ENCODE measurements at regions not wholly inside any gene's neighbourhood (a gene's known extent, or its start where the extent isn't known, plus 50 kb on each side); places are given as distances from the start of the nearest gene placed in this dataset.
A peak's percentile ranks its signal among the peaks of the same experiment; 100 is the strongest.

DNA sequence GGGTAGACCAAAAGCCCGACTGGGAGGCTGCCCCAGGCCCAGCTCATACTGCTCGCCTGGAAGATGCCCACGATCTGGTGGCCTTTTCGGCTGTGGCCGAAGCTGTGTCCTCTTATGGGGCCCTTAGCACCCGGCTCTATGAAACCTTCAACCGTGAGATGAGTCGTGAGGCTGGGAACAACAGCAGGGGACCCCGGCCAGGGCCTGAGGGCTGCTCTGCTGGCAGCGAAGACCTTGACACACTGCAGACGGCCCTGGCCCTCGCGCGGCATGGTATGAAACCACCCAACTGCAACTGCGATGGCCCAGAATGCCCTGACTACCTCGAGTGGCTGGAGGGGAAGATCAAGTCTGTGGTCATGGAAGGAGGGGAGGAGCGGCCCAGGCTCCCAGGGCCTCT, 61.7 kb downstream of the TET3 start:
- Histone ChIP-seq H3K36me3 (ENCODE audit: control insufficient read depth, insufficient read depth, low read length) (peaks cover 37% of the 10 kb centered on the region), H3K4me3 (ENCODE audit: low read length) (no peak overlapping the region), H3K4me1 (ENCODE audit: control insufficient read depth, insufficient read depth, low read length) (peaks cover 23% of the 10 kb centered on the region), H3K9me3 (ENCODE audit: control insufficient read depth, low read depth, low read length) (no peaks in the 10 kb centered on the region), H3K27ac (ENCODE audit: low read length) (no peak overlapping the region), H3K27me3 (ENCODE audit: control insufficient read depth, insufficient read depth, low read length) (no peaks in the 10 kb centered on the region)
- no peak for DNase-seq
- WGBS (ENCODE audit: insufficient coverage, low lambda C conversion rate) = no CpG with 5 or more reads among the region's 17 CpGs

DNA sequence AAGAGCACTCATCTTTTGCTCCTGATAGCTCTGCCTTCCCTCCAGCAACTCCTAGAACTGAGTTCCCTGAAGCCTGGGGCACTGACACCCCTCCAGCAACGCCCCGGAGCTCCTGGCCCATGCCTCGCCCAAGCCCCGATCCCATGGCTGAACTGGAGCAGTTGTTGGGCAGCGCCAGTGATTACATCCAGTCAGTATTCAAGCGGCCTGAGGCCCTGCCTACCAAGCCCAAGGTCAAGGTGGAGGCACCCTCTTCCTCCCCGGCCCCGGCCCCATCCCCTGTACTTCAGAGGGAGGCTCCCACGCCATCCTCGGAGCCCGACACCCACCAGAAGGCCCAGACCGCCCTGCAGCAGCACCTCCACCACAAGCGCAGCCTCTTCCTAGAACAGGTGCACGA, 62.4 kb downstream of the TET3 start:
- Histone ChIP-seq H3K9me3 (ENCODE audit: control insufficient read depth, low read depth, low read length) (no peaks in the 10 kb centered on the region), H3K36me3 (ENCODE audit: control insufficient read depth, insufficient read depth, low read length) (peaks cover 37% of the 10 kb centered on the region), H3K4me3 (ENCODE audit: low read length) (no peak overlapping the region), H3K27ac (ENCODE audit: low read length) (no peak overlapping the region), H3K4me1 (ENCODE audit: control insufficient read depth, insufficient read depth, low read length) (peaks cover 23% of the 10 kb centered on the region), H3K27me3 (ENCODE audit: control insufficient read depth, insufficient read depth, low read length) (no peaks in the 10 kb centered on the region)
- WGBS (ENCODE audit: insufficient coverage, low lambda C conversion rate) = no CpG with 5 or more reads among the region's 14 CpGs
- no peak for DNase-seq

- Histone ChIP-seq H3K36me3 (ENCODE audit: control insufficient read depth, insufficient read depth, low read length) (peaks cover 37% of the 10 kb centered on the region), H3K27me3 (ENCODE audit: control insufficient read depth, insufficient read depth, low read length) (no peaks in the 10 kb centered on the region), H3K9me3 (ENCODE audit: control insufficient read depth, low read depth, low read length) (no peaks in the 10 kb centered on the region), H3K4me1 (ENCODE audit: control insufficient read depth, insufficient read depth, low read length) (peaks cover 16% of the 10 kb centered on the region), H3K4me3 (ENCODE audit: low read length) (no peak overlapping the region), H3K27ac (ENCODE audit: low read length) (no peak overlapping the region)
- no CpG with 5 or more reads among the region's 7 CpGs for WGBS (ENCODE audit: insufficient coverage, low lambda C conversion rate)
- DNase-seq = no peak
These were observed 63.4 kb downstream of the TET3 start for GRCh38 chr2:74048147-74048546.

- Histone ChIP-seq H3K36me3 (ENCODE audit: control insufficient read depth, insufficient read depth, low read length) (peaks cover 37% of the 10 kb centered on the region), H3K4me1 (ENCODE audit: control insufficient read depth, insufficient read depth, low read length) (peaks cover 9% of the 10 kb centered on the region), H3K4me3 (ENCODE audit: low read length) (no peak overlapping the region), H3K27ac (ENCODE audit: low read length) (no peak overlapping the region), H3K27me3 (ENCODE audit: control insufficient read depth, insufficient read depth, low read length) (no peaks in the 10 kb centered on the region), H3K9me3 (ENCODE audit: control insufficient read depth, low read depth, low read length) (no peaks in the 10 kb centered on the region)
- no peak for DNase-seq
- no CpG with 5 or more reads among the region's 9 CpGs for WGBS (ENCODE audit: insufficient coverage, low lambda C conversion rate)
These were observed 64.3 kb downstream of the TET3 start for GRCh38 chr2:74048843-74049519.

GRCh38 chr2:74050151-74050550, 65.4 kb downstream of the TET3 start:
- no peaks in the 10 kb centered on the region for H3K9me3 ChIP-seq (ENCODE audit: control insufficient read depth, low read depth, low read length)
- peak; percentile 66 to 72 for DNase-seq
- WGBS (ENCODE audit: insufficient coverage, low lambda C conversion rate) = no CpG with 5 or more reads among the region's 5 CpGs
- H3K36me3 ChIP-seq (ENCODE audit: control insufficient read depth, insufficient read depth, low read length) = peaks cover 37% of the 10 kb centered on the region
- H3K4me3 ChIP-seq (ENCODE audit: low read length) = no peak overlapping the region
- H3K4me1 ChIP-seq (ENCODE audit: control insufficient read depth, insufficient read depth, low read length) = peaks cover 9% of the 10 kb centered on the region
- H3K27me3 ChIP-seq (ENCODE audit: control insufficient read depth, insufficient read depth, low read length) = no peaks in the 10 kb centered on the region
- no peak overlapping the region for H3K27ac ChIP-seq (ENCODE audit: low read length)

GRCh38 chr2:74051504-74051903, 66.8 kb downstream of the TET3 start:
- H3K9me3 ChIP-seq (ENCODE audit: control insufficient read depth, low read depth, low read length) = no peaks in the 10 kb centered on the region
- H3K27ac ChIP-seq (ENCODE audit: low read length) = no peak overlapping the region
- no peaks in the 10 kb centered on the region for H3K27me3 ChIP-seq (ENCODE audit: control insufficient read depth, insufficient read depth, low read length)
- H3K4me1 ChIP-seq (ENCODE audit: control insufficient read depth, insufficient read depth, low read length) = peaks cover 9% of the 10 kb centered on the region
- no peak for DNase-seq
- peaks cover 31% of the 10 kb centered on the region for H3K36me3 ChIP-seq (ENCODE audit: control insufficient read depth, insufficient read depth, low read length)
- H3K4me3 ChIP-seq (ENCODE audit: low read length) = no peak overlapping the region
- no CpG with 5 or more reads among the region's 1 CpG for WGBS (ENCODE audit: insufficient coverage, low lambda C conversion rate)

DNA sequence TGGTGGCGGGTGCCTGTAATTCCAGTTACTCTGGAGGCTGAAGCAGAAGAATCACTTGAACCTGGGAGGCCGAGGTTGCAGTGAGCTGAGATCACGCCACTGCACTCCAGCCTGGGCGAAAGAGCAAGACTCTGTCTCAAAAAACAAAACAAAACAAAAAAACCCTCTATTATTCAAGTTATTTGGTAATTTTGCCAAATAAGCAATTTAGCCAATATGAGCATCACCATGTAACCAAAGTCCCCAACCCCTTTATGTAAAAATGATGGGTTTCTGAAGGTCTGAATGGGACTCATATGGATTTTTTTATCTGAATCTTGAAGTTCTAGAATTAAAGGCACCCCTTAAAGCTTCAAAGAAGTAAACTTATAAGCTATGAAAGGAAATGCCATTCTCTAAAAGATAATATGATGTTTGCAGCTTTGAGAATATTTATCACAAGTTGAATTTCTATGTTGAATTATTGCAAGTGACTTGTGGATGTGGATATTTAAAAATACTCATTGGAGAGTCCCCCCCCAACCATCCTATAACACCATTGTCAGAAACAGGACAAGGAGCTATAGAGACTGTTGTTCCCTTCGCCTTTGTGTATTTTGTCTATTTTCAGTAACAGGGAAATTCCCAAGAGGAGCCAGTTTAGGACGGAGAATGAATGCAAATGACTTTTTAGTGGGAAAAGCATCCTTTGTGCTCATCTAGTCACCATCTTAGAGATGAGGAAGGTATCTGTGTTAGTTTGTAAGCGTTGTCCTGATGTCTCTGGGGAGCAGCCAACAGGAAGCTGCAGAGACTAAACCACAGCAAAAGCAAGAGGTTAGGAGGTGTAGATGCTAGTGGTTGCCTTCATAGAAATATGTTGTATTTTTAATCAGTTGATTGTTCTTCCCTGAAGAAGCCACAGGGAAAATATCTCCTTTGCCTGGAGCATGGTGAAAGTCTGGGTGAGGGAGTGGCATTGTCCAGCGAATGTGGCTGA, 68.3 kb downstream of the TET3 start:
- Histone ChIP-seq H3K4me3 (ENCODE audit: low read length) (no peak overlapping the region), H3K9me3 (ENCODE audit: control insufficient read depth, low read depth, low read length) (no peaks in the 10 kb centered on the region), H3K4me1 (ENCODE audit: control insufficient read depth, insufficient read depth, low read length) (peaks cover 9% of the 10 kb centered on the region), H3K36me3 (ENCODE audit: control insufficient read depth, insufficient read depth, low read length) (peaks cover 17% of the 10 kb centered on the region), H3K27me3 (ENCODE audit: control insufficient read depth, insufficient read depth, low read length) (no peaks in the 10 kb centered on the region), H3K27ac (ENCODE audit: low read length) (no peak overlapping the region)
- DNase-seq = no peak
- 89% methylated on average over 3 of the region's 8 CpGs for WGBS (ENCODE audit: insufficient coverage, low lambda C conversion rate)

DNA sequence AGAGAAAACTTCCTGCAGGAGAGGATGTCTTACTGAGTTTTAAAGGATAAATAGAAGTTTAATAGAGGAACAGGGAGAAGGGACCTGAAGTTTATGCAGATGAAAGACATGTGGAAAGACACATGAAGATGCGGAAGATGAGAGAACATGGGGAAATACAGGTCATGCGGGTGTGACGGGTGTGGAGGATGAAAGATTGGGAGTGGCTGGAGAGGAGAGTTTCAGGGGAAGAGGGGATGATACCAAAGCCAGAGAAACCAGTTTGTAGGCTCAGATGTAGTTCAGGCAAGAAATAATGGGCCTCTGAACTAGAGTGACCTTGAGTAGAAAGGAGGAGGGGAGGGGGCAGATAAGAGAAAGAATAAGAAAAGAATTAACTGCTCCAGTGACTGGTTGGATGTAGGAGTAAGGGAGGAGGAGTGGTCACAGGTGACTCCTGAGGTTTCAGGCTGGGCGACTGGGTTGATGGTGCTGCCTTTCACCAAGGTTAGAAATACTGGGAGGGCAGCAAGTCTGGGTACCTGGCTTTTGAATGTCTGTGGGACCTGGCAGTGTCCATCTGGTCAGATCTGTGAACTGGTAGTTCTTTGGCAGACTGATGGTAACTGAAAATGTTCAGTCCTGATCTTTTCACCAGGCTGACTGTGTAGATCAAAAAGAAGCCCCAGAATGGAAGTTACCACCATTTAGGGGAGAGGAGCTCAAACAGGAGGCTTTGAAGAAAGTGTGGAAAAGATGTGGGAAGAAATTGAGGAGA, 69.4 kb downstream of the TET3 start:
- Histone ChIP-seq H3K4me1 (ENCODE audit: control insufficient read depth, insufficient read depth, low read length) (peaks cover 9% of the 10 kb centered on the region), H3K36me3 (ENCODE audit: control insufficient read depth, insufficient read depth, low read length) (peaks cover 9% of the 10 kb centered on the region), H3K4me3 (ENCODE audit: low read length) (no peak overlapping the region), H3K9me3 (ENCODE audit: control insufficient read depth, low read depth, low read length) (no peaks in the 10 kb centered on the region), H3K27ac (ENCODE audit: low read length) (no peak overlapping the region), H3K27me3 (ENCODE audit: control insufficient read depth, insufficient read depth, low read length) (no peaks in the 10 kb centered on the region)
- DNase-seq = peak in 1 of 2 donors; percentile 27
- 48% methylated on average over 3 of the region's 4 CpGs for WGBS (ENCODE audit: insufficient coverage, low lambda C conversion rate)

DNA sequence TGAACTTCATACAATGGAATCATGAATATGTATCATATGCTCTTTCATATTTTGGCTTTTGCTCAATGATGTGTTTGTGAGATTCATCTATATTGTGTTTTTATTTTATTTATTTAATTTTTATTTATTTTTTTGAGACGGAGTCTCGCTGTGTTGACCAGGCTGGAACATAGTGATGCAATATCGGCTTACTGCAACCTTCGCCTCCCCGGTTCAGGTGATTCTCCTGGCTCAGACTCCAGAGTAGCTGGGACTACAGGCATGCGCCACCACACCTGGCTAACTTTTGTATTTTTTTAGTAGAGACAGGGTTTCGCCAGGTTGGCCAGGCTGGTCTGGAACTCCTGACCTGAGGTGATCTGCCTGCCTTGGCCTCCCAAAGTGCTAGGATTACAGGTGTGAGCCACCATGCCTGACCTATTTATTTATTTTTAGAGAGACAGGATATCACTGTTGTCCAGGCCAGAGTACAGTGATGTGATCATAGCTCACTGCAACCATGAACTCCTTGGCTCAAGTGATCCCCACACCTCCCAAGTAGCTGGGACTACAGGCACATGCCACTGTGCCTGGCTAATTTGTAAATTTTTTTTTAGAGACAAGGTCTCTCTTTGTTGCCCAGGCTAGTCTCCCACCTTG, 74.5 kb downstream of the TET3 start:
- no peak overlapping the region for H3K4me3 ChIP-seq (ENCODE audit: low read length)
- H3K36me3 ChIP-seq (ENCODE audit: control insufficient read depth, insufficient read depth, low read length) = peaks cover 7% of the 10 kb centered on the region
- H3K27me3 ChIP-seq (ENCODE audit: control insufficient read depth, insufficient read depth, low read length) = no peaks in the 10 kb centered on the region
- H3K9me3 ChIP-seq (ENCODE audit: control insufficient read depth, low read depth, low read length) = peaks cover 2% of the 10 kb centered on the region
- no peak for DNase-seq
- WGBS (ENCODE audit: insufficient coverage, low lambda C conversion rate) = 100% methylated on average over 3 of the region's 7 CpGs
- no peak overlapping the region for H3K27ac ChIP-seq (ENCODE audit: low read length)
- H3K4me1 ChIP-seq (ENCODE audit: control insufficient read depth, insufficient read depth, low read length) = no peaks in the 10 kb centered on the region

- 100% methylated on average over 1 of the region's 3 CpGs for WGBS (ENCODE audit: insufficient coverage, low lambda C conversion rate)
- Histone ChIP-seq H3K27ac (ENCODE audit: low read length) (no peak overlapping the region), H3K4me1 (ENCODE audit: control insufficient read depth, insufficient read depth, low read length) (no peaks in the 10 kb centered on the region), H3K27me3 (ENCODE audit: control insufficient read depth, insufficient read depth, low read length) (no peaks in the 10 kb centered on the region), H3K9me3 (ENCODE audit: control insufficient read depth, low read depth, low read length) (peaks cover 2% of the 10 kb centered on the region), H3K4me3 (ENCODE audit: low read length) (no peak overlapping the region), H3K36me3 (ENCODE audit: control insufficient read depth, insufficient read depth, low read length) (peaks cover 7% of the 10 kb centered on the region)
- DNase-seq = no peak
These were observed 78.8 kb downstream of the TET3 start for GRCh38 chr2:74063486-74063885.
